B cell (primary cell): ENCODE measurements at regions not wholly inside any gene's neighbourhood (a gene's known extent, or its start where the extent isn't known, plus 50 kb on each side); places are given as distances from the start of the nearest gene placed in this dataset.

ENCODE experiments used
- ATAC-seq: fragments of 200-7000 bp; cut with Tn5 transposase; one replicate; pipeline ENCODE4 v1.10.0; 2021; ENCODE audit warnings: low read depth, mild to moderate bottlenecking, moderate number of reproducible peaks, moderate library complexity
- CTCF ChIA-PET: fragments of 350-600 bp; sonication (Branson Sonifier 250); formaldehyde crosslinking; loops from one replicate; lab custom pipeline; 2021; ENCODE audit warnings: antibody characterized with exemption, inconsistent platforms; lab: Charles Lee
- POLR2A ChIA-PET: fragments of 350-600 bp; sonication (Branson Sonifier 250); formaldehyde crosslinking; loops from one replicate; lab custom pipeline; 2021; ENCODE audit warnings: antibody characterized with exemption; lab: Charles Lee
- DNase-seq: peaks from one replicate; pipeline ENCODE4 v3.0.0; 2013
- H2AFZ ChIP-seq: 2 replicates; pipeline ENCODE4 v1.6.1; 2012; ENCODE audit warnings: mild to moderate bottlenecking, low read depth, low read length; ENCODE audit not compliant: insufficient read depth, poor library complexity, severe bottlenecking
- H3K27ac ChIP-seq, 2 donors: 1 replicate in 1 of 2; 2 replicates in 1 of 2; pipeline ENCODE4 v1.5.1; 2012 to 2013; ENCODE audit warnings: low read length in 2 of 2, mild to moderate bottlenecking in 2 of 2, moderate library complexity in 1 of 2
- H3K27me3 ChIP-seq, 4 experiments: fragments of 200-600 bp in 1 of 4; sonication (generic) in 1 of 4; replicated peaks in 1 of 4; 1 replicate in 2 of 4; 2 replicates in 2 of 4; pipeline versions ENCODE4 v1.6.1 to v1.7.0; 2013 to 2016; ENCODE audit warnings: low read length in 3 of 4, mild to moderate bottlenecking in 2 of 4, mixed read lengths in 1 of 4, moderate library complexity in 1 of 4; ENCODE audit not compliant: insufficient read depth in 4 of 4, control insufficient read depth in 3 of 4; ENCODE audit errors: control extremely low read depth in 1 of 4
- H3K36me3 ChIP-seq, 2 experiments: replicated peaks in 1 of 2; 1 replicate in 1 of 2; 2 replicates in 1 of 2; pipeline versions ENCODE4 v1.6.1 to v1.7.1; 2013; ENCODE audit warnings: low read length in 1 of 2; ENCODE audit not compliant: insufficient read depth in 2 of 2, control insufficient read depth in 1 of 2; ENCODE audit errors: control extremely low read depth in 1 of 2, extremely low read depth in 1 of 2
- H3K4me1 ChIP-seq, 2 donors: fragments of 200-600 bp in 1 of 2; sonication (generic) in 1 of 2; 1 replicate in 1 of 2; 2 replicates in 1 of 2; pipeline versions ENCODE4 v1.5.1 to v1.6.1; 2013 to 2017; ENCODE audit warnings: low read length in 2 of 2; ENCODE audit not compliant: control insufficient read depth in 2 of 2, insufficient read depth in 2 of 2
- H3K4me2 ChIP-seq: replicated peaks from 2 replicates; pipeline ENCODE3; 2012; ENCODE audit warnings: mild to moderate bottlenecking, low read depth, low read length; ENCODE audit not compliant: poor library complexity, severe bottlenecking
- H3K4me3 ChIP-seq, 5 experiments: fragments of 200-600 bp in 1 of 5; sonication (generic) in 1 of 5; 1 replicate in 3 of 5; 2 replicates in 2 of 5; pipeline versions ENCODE4 v1.5.1 to v1.7.0; 2011 to 2016; ENCODE audit warnings: low read length in 4 of 5, mild to moderate bottlenecking in 4 of 5, low read depth in 2 of 5, control low read depth in 1 of 5, moderate library complexity in 1 of 5; ENCODE audit not compliant: insufficient read depth in 1 of 5; ENCODE audit errors: control extremely low read depth in 1 of 5, extremely low read depth in 1 of 5
- H3K79me2 ChIP-seq: fragments of 200-600 bp; sonication (generic); one replicate; pipeline ENCODE4 v1.6.0; 2016; ENCODE audit warnings: low read length; ENCODE audit not compliant: control insufficient read depth, insufficient read depth
- H3K9ac ChIP-seq: fragments of 200-600 bp; sonication (generic); 2 replicates; pipeline ENCODE4 v1.6.1; 2017; ENCODE audit warnings: mild to moderate bottlenecking, low read length, moderate library complexity
- H3K9me3 ChIP-seq, 3 donors: one replicate each; pipeline versions ENCODE4 v1.6.1 to v1.7.1; 2013; ENCODE audit warnings: low read length in 2 of 3; ENCODE audit not compliant: control insufficient read depth in 2 of 3, insufficient read depth in 1 of 3; ENCODE audit errors: control extremely low read depth in 1 of 3
- H4K20me1 ChIP-seq: 2 replicates; pipeline ENCODE4 v1.6.0; 2012; ENCODE audit warnings: mild to moderate bottlenecking, low read length; ENCODE audit not compliant: insufficient read depth, control insufficient read depth, poor library complexity, severe bottlenecking
- H3K27ac Mint-ChIP-seq: one replicate; pipeline ENCODE4 v1.8.0; 2021; ENCODE audit warnings: mixed read lengths
- H3K27me3 Mint-ChIP-seq: one replicate; pipeline ENCODE4 v1.8.0; 2021; ENCODE audit warnings: mixed read lengths
- H3K4me1 Mint-ChIP-seq: one replicate; pipeline ENCODE4 v1.8.0; 2021; ENCODE audit warnings: mixed read lengths
- H3K4me3 Mint-ChIP-seq: one replicate; pipeline ENCODE4 v1.8.0; 2021; ENCODE audit warnings: mixed read lengths
- H3K9me3 Mint-ChIP-seq: one replicate; pipeline ENCODE4 v1.8.0; 2022; ENCODE audit warnings: mixed read lengths; ENCODE audit not compliant: insufficient read depth
- CTCF ChIP-seq: fragments of 200-600 bp; IDR thresholded peaks from one replicate; pipeline ENCODE4 v1.8.0; 2022; ENCODE audit warnings: antibody characterized with exemption, mild to moderate bottlenecking
- EZH2 ChIP-seq: IDR thresholded peaks from 2 replicates; pipeline ENCODE4 v1.6.1; 2012; ENCODE audit warnings: borderline replicate concordance, low read depth, mild to moderate bottlenecking, moderate library complexity, low read length; ENCODE audit not compliant: insufficient read depth, poor library complexity, severe bottlenecking
- WGBS: methylation state at CpG from one replicate; pipeline ENCODE4 v1.1.5; 2013; ENCODE audit warnings: missing lambda C conversion rate; ENCODE audit not compliant: insufficient coverage; 5-methylcytosine and 5-hydroxymethylcytosine counted together
- intact Hi-C: fragments of 100-400 bp; cut with micrococcal nuclease; formaldehyde crosslinking; loops from one replicate; pipeline ENCODE4 v1.10.0; 2022

GRCh38 chr4:11134705-11135104 is 294.0 kb downstream of the HS3ST1 start:
- CTCF ChIA-PET = no interaction called here
- no peak for DNase-seq

GRCh38 chr4:11133868-11134267 is 294.8 kb downstream of the HS3ST1 start:
- H3K4me1 Mint-ChIP-seq = peaks cover 52% of the 10 kb centered on the region

More at GRCh38 chr4:11134705-11135104, 294.0 kb downstream of the HS3ST1 start:
- peaks cover 8% of the 10 kb centered on the region for H3K9me3 Mint-ChIP-seq
- POLR2A ChIA-PET = no interaction called here
- Histone ChIP-seq H3K36me3 (no peaks in the 10 kb centered on the region), H3K4me2 (no peak overlapping the region), H3K79me2 (no peaks in the 10 kb centered on the region), H3K9ac (no peak overlapping the region), H3K4me3 (no peak overlapping the region), H4K20me1 (no peaks in the 10 kb centered on the region), H3K27me3 (no peaks in the 10 kb centered on the region), H3K9me3 (peaks cover 0 to 8% (median 3%) of the 10 kb centered on the region in 3 donors), H3K27ac (no peak overlapping the region), H3K4me1 (peaks cover 32 to 44% of the 10 kb centered on the region in 2 donors), H2AFZ (no peak overlapping the region)
- H3K4me1 Mint-ChIP-seq = peaks cover 60% of the 10 kb centered on the region
- no peak overlapping the region for H3K27ac Mint-ChIP-seq
- TF ChIP-seq CTCF (no peak), EZH2 (no peak)
- no peak overlapping the region for H3K4me3 Mint-ChIP-seq
- ATAC-seq = no peak
- intact Hi-C loops = no loop called here
- H3K27me3 Mint-ChIP-seq = no peaks in the 10 kb centered on the region

More at GRCh38 chr4:11133868-11134267, 294.8 kb downstream of the HS3ST1 start:
- H3K4me3 ChIP-seq = no peak overlapping the region
- CTCF ChIA-PET = interaction anchor here (1.1 kb wide), 1 partner anchor 551 kb away, joined by 3 read pairs; no protein-coding TSS in a partner anchor
- 86% methylated on average over 1 of the region's 2 CpGs for WGBS
- H3K27me3 Mint-ChIP-seq = no peaks in the 10 kb centered on the region
- intact Hi-C loops = no loop called here
- H3K4me2 ChIP-seq = peak overlapping the region; percentile 12
- H3K36me3 ChIP-seq = no peaks in the 10 kb centered on the region
- no peaks in the 10 kb centered on the region for H3K27me3 ChIP-seq
- H3K79me2 ChIP-seq = no peaks in the 10 kb centered on the region
- H3K9me3 ChIP-seq = peaks cover 0 to 7% (median 3%) of the 10 kb centered on the region in 3 donors
- peak overlapping the region; percentile 7 for H3K4me3 Mint-ChIP-seq
- no peak for DNase-seq
- POLR2A ChIA-PET = no interaction called here
- ATAC-seq = no peak
- H3K27ac Mint-ChIP-seq = peak overlapping the region; percentile 50
- H3K9ac ChIP-seq = no peak overlapping the region
- peak overlapping the region in 1 of 2 donors; percentile 40 for H3K27ac ChIP-seq
- H3K9me3 Mint-ChIP-seq = peaks cover 7% of the 10 kb centered on the region
- H2AFZ ChIP-seq = peak overlapping the region; percentile 23
- no peaks in the 10 kb centered on the region for H4K20me1 ChIP-seq
- peaks cover 24 to 37% of the 10 kb centered on the region in 2 donors for H3K4me1 ChIP-seq
- TF ChIP-seq CTCF (no peak), EZH2 (no peak)
